Mesenchymal stem cell (in vitro differentiated cells and primary cell): ENCODE measurements at regions not wholly inside any gene's neighbourhood (a gene's known extent, or its start where the extent isn't known, plus 50 kb on each side); places are given as distances from the start of the nearest gene placed in this dataset.
A peak's percentile ranks its signal among the peaks of the same experiment; 100 is the strongest.

Source experiments
- DNase-seq: peaks from one replicate; pipeline ENCODE4 v3.0.0-alpha.2; 2013
- H2AFZ ChIP-seq: one replicate; pipeline ENCODE4 v1.6.1; 2013; ENCODE audit warnings: low read depth, mild to moderate bottlenecking, control low read depth, inconsistent platforms, low read length, moderate library complexity
- H2AK5ac ChIP-seq: 2 replicates; pipeline ENCODE4 v1.6.1; 2013; ENCODE audit warnings: low read length, moderate library complexity, mild to moderate bottlenecking, inconsistent platforms; ENCODE audit not compliant: severe bottlenecking
- H2BK120ac ChIP-seq: one replicate; pipeline ENCODE4 v1.6.1; 2013; ENCODE audit warnings: low read depth, mild to moderate bottlenecking, inconsistent platforms, low read length, moderate library complexity
- H2BK12ac ChIP-seq, 2 experiments: one replicate each; pipeline ENCODE4 v1.6.1; 2013; ENCODE audit warnings: inconsistent platforms in 2 of 2, low read length in 2 of 2, mild to moderate bottlenecking in 2 of 2, moderate library complexity in 2 of 2, control low read depth in 1 of 2
- H2BK15ac ChIP-seq: one replicate; pipeline ENCODE4 v1.6.1; 2013; ENCODE audit warnings: mild to moderate bottlenecking, low read depth, inconsistent platforms; ENCODE audit not compliant: poor library complexity, severe bottlenecking
- H2BK5ac ChIP-seq: 2 replicates; pipeline ENCODE4 v1.6.1; 2013; ENCODE audit warnings: low read depth, mild to moderate bottlenecking, low read length, control low read depth, inconsistent platforms; ENCODE audit not compliant: poor library complexity, severe bottlenecking
- H3K14ac ChIP-seq, 2 experiments: one replicate each; pipeline ENCODE4 v1.6.1; 2013; ENCODE audit warnings: inconsistent platforms in 2 of 2, low read length in 2 of 2, control low read depth in 1 of 2, mild to moderate bottlenecking in 1 of 2, moderate library complexity in 1 of 2
- H3K18ac ChIP-seq, 2 experiments: one replicate each; pipeline ENCODE4 v1.6.1; 2013; ENCODE audit warnings: inconsistent platforms in 2 of 2, low read length in 2 of 2, control low read depth in 1 of 2, low read depth in 1 of 2, mild to moderate bottlenecking in 1 of 2
- H3K23ac ChIP-seq, 2 experiments: one replicate each; pipeline ENCODE4 v1.6.1; 2013; ENCODE audit warnings: inconsistent platforms in 2 of 2, low read length in 2 of 2, mild to moderate bottlenecking in 2 of 2, moderate library complexity in 2 of 2, control low read depth in 1 of 2
- H3K27ac ChIP-seq: 2 replicates; pipeline ENCODE4 v1.5.1; 2013; ENCODE audit warnings: mild to moderate bottlenecking, moderate library complexity, low read length, control low read depth, inconsistent platforms; ENCODE audit not compliant: poor library complexity, severe bottlenecking
- H3K27me3 ChIP-seq, 2 experiments: 2 replicates each; pipeline versions ENCODE4 v1.6.1 to v1.7.0; 2013; ENCODE audit warnings: low read length in 2 of 2, mild to moderate bottlenecking in 2 of 2, moderate library complexity in 2 of 2, control low read depth in 1 of 2, inconsistent platforms in 1 of 2; ENCODE audit not compliant: control insufficient read depth in 1 of 2, insufficient read depth in 1 of 2
- H3K36me3 ChIP-seq, 2 experiments: 2 replicates each; pipeline versions ENCODE4 v1.6.1 to v1.7.0; 2013; ENCODE audit warnings: low read length in 2 of 2, control low read depth in 1 of 2, inconsistent platforms in 1 of 2, low read depth in 1 of 2, mild to moderate bottlenecking in 1 of 2; ENCODE audit not compliant: insufficient read depth in 2 of 2, control insufficient read depth in 1 of 2
- H3K4ac ChIP-seq, 2 experiments: one replicate each; pipeline ENCODE4 v1.6.1; 2013; ENCODE audit warnings: inconsistent platforms in 2 of 2, low read length in 2 of 2, mild to moderate bottlenecking in 2 of 2, moderate library complexity in 2 of 2, control low read depth in 1 of 2, low read depth in 1 of 2
- H3K4me1 ChIP-seq: 2 replicates; pipeline ENCODE4 v1.6.1; 2013; ENCODE audit warnings: low read depth, low read length, control low read depth; ENCODE audit not compliant: control insufficient read depth, insufficient read depth
- H3K4me2 ChIP-seq: 2 replicates; pipeline ENCODE4 v1.6.1; 2013; ENCODE audit warnings: low read length, mild to moderate bottlenecking, inconsistent platforms; ENCODE audit not compliant: poor library complexity, severe bottlenecking
- H3K4me3 ChIP-seq, 2 experiments: 2 replicates each; pipeline versions ENCODE4 v1.5.1 to v1.7.0; 2013; ENCODE audit warnings: low read length in 2 of 2, mild to moderate bottlenecking in 2 of 2, control low read depth in 1 of 2, low read depth in 1 of 2; ENCODE audit not compliant: insufficient read depth in 1 of 2
- H3K79me1 ChIP-seq: replicated peaks from 2 replicates; pipeline ENCODE4 v1.6.1; 2013; ENCODE audit warnings: mild to moderate bottlenecking, control low read depth, low read length, inconsistent platforms; ENCODE audit not compliant: poor library complexity, severe bottlenecking
- H3K9ac ChIP-seq: 2 replicates; pipeline ENCODE4 v1.7.0; 2013; ENCODE audit warnings: mild to moderate bottlenecking, low read length, moderate library complexity
- H3K9me3 ChIP-seq: 2 replicates; pipeline ENCODE4 v1.7.0; 2013; ENCODE audit warnings: mild to moderate bottlenecking, low read length; ENCODE audit not compliant: control insufficient read depth
- H4K8ac ChIP-seq: one replicate; pipeline ENCODE4 v1.6.1; 2013; ENCODE audit warnings: inconsistent platforms, mild to moderate bottlenecking, low read length, moderate library complexity
- H4K91ac ChIP-seq: one replicate; pipeline ENCODE4 v1.6.1; 2013; ENCODE audit warnings: mild to moderate bottlenecking, low read length, inconsistent platforms
- WGBS: methylation state at CpG from one replicate; pipeline ENCODE4 v1.1.7; 2013; ENCODE audit warnings: mixed read lengths; 5-methylcytosine and 5-hydroxymethylcytosine counted together

GRCh38 chr16:72711823-72712222 is 336.1 kb downstream of the ZFHX3 start:
- Histone ChIP-seq H2BK15ac (no peak overlapping the region), H3K4me1 (no peaks in the 10 kb centered on the region), H3K27me3 (no peaks in the 10 kb centered on the region), H3K9ac (no peak overlapping the region), H3K9me3 (peaks cover 52% of the 10 kb centered on the region), H2BK5ac (no peak overlapping the region), H3K4ac (no peak overlapping the region), H3K36me3 (no peaks in the 10 kb centered on the region), H2AFZ (no peak overlapping the region), H3K23ac (no peak overlapping the region), H4K8ac (no peak overlapping the region), H4K91ac (no peak overlapping the region), H2AK5ac (no peak overlapping the region), H3K14ac (no peak overlapping the region), H3K18ac (no peak overlapping the region), H3K27ac (no peak overlapping the region), H3K79me1 (no peaks in the 10 kb centered on the region), H2BK12ac (no peak overlapping the region), H3K4me2 (no peak overlapping the region), H2BK120ac (no peak overlapping the region), H3K4me3 (no peak overlapping the region)
- peak; percentile 6 for DNase-seq
- whole genome bisulfite sequencing = no CpG with 5 or more reads among the region's 1 CpG

- Histone ChIP-seq H3K4me3 (no peak overlapping the region), H3K14ac (no peak overlapping the region), H3K4ac (no peak overlapping the region), H2BK12ac (no peak overlapping the region), H3K36me3 (no peaks in the 10 kb centered on the region), H3K27ac (no peak overlapping the region), H4K8ac (no peak overlapping the region), H2AFZ (no peak overlapping the region), H3K23ac (no peak overlapping the region), H2AK5ac (no peak overlapping the region), H4K91ac (no peak overlapping the region), H3K9ac (no peak overlapping the region), H3K18ac (no peak overlapping the region), H3K9me3 (peaks cover 21% of the 10 kb centered on the region), H3K4me1 (no peaks in the 10 kb centered on the region), H2BK5ac (no peak overlapping the region), H2BK120ac (no peak overlapping the region), H3K79me1 (no peaks in the 10 kb centered on the region), H3K27me3 (no peaks in the 10 kb centered on the region), H2BK15ac (no peak overlapping the region), H3K4me2 (no peak overlapping the region)
- WGBS = 80% methylated on average over 5 of the region's 5 CpGs
- DNase-seq = no peak
Measured at GRCh38 chr16:72705801-72706200, 342.1 kb downstream of the ZFHX3 start.

GRCh38 chr16:72704746-72705372 is 343.1 kb downstream of the ZFHX3 start:
- Histone ChIP-seq H2AFZ (no peak overlapping the region), H2BK15ac (no peak overlapping the region), H3K4me3 (no peak overlapping the region), H4K91ac (no peak overlapping the region), H2BK12ac (no peak overlapping the region), H3K4me1 (no peaks in the 10 kb centered on the region), H3K36me3 (no peaks in the 10 kb centered on the region), H3K4me2 (no peak overlapping the region), H3K27ac (no peak overlapping the region), H3K4ac (no peak overlapping the region), H2BK5ac (no peak overlapping the region), H3K9me3 (peaks cover 13% of the 10 kb centered on the region), H3K23ac (no peak overlapping the region), H4K8ac (no peak overlapping the region), H2BK120ac (no peak overlapping the region), H3K14ac (no peak overlapping the region), H3K27me3 (no peaks in the 10 kb centered on the region), H3K9ac (no peak overlapping the region), H3K18ac (no peak overlapping the region), H2AK5ac (no peak overlapping the region), H3K79me1 (no peaks in the 10 kb centered on the region)
- no peak for DNase-seq
- 65% methylated on average over 1 of the region's 2 CpGs for WGBS

GRCh38 chr16:72689851-72690250 is 358.1 kb downstream of the ZFHX3 start:
- DNase-seq = no peak
- no peak overlapping the region for H3K14ac ChIP-seq
- 100% methylated on average over 1 of the region's 2 CpGs for WGBS

More at GRCh38 chr16:72689851-72690250, 358.1 kb downstream of the ZFHX3 start:
- H2BK12ac ChIP-seq = no peak overlapping the region
- H2BK120ac ChIP-seq = no peak overlapping the region
- no peak overlapping the region for H3K4ac ChIP-seq
- H3K4me3 ChIP-seq = no peak overlapping the region
- no peaks in the 10 kb centered on the region for H3K79me1 ChIP-seq
- no peak overlapping the region for H3K27ac ChIP-seq
- H4K91ac ChIP-seq = no peak overlapping the region
- no peak overlapping the region for H3K18ac ChIP-seq
- no peaks in the 10 kb centered on the region for H3K4me1 ChIP-seq
- no peak overlapping the region for H3K4me2 ChIP-seq
- no peak overlapping the region for H2BK15ac ChIP-seq
- H4K8ac ChIP-seq = no peak overlapping the region
- H3K9me3 ChIP-seq = no peaks in the 10 kb centered on the region
- no peak overlapping the region for H2AFZ ChIP-seq
- no peak overlapping the region for H2AK5ac ChIP-seq
- no peaks in the 10 kb centered on the region for H3K27me3 ChIP-seq
- H2BK5ac ChIP-seq = no peak overlapping the region
- H3K23ac ChIP-seq = no peak overlapping the region
- no peak overlapping the region for H3K9ac ChIP-seq
- H3K36me3 ChIP-seq = no peaks in the 10 kb centered on the region
